Endodermal cell (in vitro differentiated cells): ENCODE measurements at regions not wholly inside any gene's neighbourhood (a gene's known extent, or its start where the extent isn't known, plus 50 kb on each side); places are given as distances from the start of the nearest gene placed in this dataset.

ENCODE experiments used
- DNase-seq: peaks from one replicate; pipeline ENCODE4 v3.0.0-alpha.2; 2017
- H3K27ac ChIP-seq: 2 replicates; pipeline ENCODE4 v1.5.1; 2013; ENCODE audit warnings: mild to moderate bottlenecking, low read depth, low read length, moderate library complexity
- H3K27me3 ChIP-seq: 2 replicates; pipeline ENCODE4 v1.6.1; 2013; ENCODE audit warnings: mild to moderate bottlenecking, low read length, moderate library complexity; ENCODE audit not compliant: insufficient read depth, control insufficient read depth, poor library complexity, severe bottlenecking
- H3K36me3 ChIP-seq: 2 replicates; pipeline ENCODE4 v1.7.0; 2013; ENCODE audit warnings: mild to moderate bottlenecking, low read length, moderate library complexity; ENCODE audit not compliant: control insufficient read depth, insufficient read depth
- H3K4me1 ChIP-seq: one replicate; pipeline ENCODE4 v1.7.0; 2013; ENCODE audit warnings: low read length; ENCODE audit not compliant: control insufficient read depth, insufficient read depth
- H3K4me3 ChIP-seq: 2 replicates; pipeline ENCODE4 v1.5.1; 2013; ENCODE audit warnings: mild to moderate bottlenecking, low read length, moderate library complexity
- H3K9ac ChIP-seq: 2 replicates; pipeline ENCODE4 v1.6.1; 2013; ENCODE audit warnings: mild to moderate bottlenecking, low read length, moderate library complexity; ENCODE audit not compliant: poor library complexity, severe bottlenecking; ENCODE audit errors: extremely low read depth
- H3K9me3 ChIP-seq: 2 replicates; pipeline ENCODE4 v1.6.1; 2013; ENCODE audit warnings: mild to moderate bottlenecking, low read length, moderate library complexity; ENCODE audit not compliant: control insufficient read depth
- H3K27ac Mint-ChIP-seq: 2 replicates; pipeline ENCODE4 v1.8.0; 2020; ENCODE audit warnings: mixed read lengths
- H3K27me3 Mint-ChIP-seq: 2 replicates; pipeline ENCODE4 v1.8.0; 2021; ENCODE audit warnings: mild to moderate bottlenecking, mixed read lengths; ENCODE audit not compliant: insufficient read depth
- H3K36me3 Mint-ChIP-seq: 2 replicates; pipeline ENCODE4 v1.8.0; 2020; ENCODE audit warnings: low read depth, mixed read lengths
- H3K4me1 Mint-ChIP-seq: 2 replicates; pipeline ENCODE4 v1.8.0; 2020; ENCODE audit warnings: mixed read lengths
- H3K4me3 Mint-ChIP-seq: 2 replicates; pipeline ENCODE4 v1.8.0; 2020; ENCODE audit warnings: mild to moderate bottlenecking, moderate library complexity, mixed read lengths
- H3K9me3 Mint-ChIP-seq: 2 replicates; pipeline ENCODE4 v1.8.0; 2020; ENCODE audit warnings: mild to moderate bottlenecking, mixed read lengths
- CTCF ChIP-seq: fragments of 200-600 bp; sonication (generic); conservative IDR thresholded peaks from 2 replicates; pipeline ENCODE4 v1.5.0; 2021; ENCODE audit warnings: antibody characterized with exemption, mild to moderate bottlenecking
- WGBS, 2 experiments: methylation state at CpG; one replicate each; pipeline versions ENCODE4 v1.1.5 to v1.1.7; 2013; ENCODE audit warnings: missing lambda C conversion rate in 2 of 2, mixed read lengths in 1 of 2; ENCODE audit not compliant: insufficient coverage in 1 of 2, insufficient read length in 1 of 2; 5-methylcytosine and 5-hydroxymethylcytosine counted together

DNA sequence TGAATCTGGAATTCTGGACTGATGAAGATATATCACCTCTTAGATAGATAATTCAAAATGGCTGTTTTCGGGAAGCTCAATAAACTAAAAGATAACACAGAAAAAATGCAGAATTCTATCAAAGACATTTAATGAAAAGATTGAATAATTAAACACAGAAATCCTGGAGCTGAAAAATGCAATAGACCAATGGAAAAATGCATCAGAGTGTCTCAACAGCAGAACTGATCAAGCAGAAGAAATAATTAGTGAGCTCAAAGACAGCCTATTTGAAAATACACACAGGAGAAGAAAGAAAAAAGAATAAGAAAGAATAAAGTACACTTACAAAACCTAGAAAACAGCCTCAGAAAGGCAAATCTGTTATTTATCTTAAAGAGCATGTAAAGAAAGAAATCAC, 356.4 kb upstream of the B3GAT1 start:
- Mint-ChIP-seq H3K36me3 (no peaks in the 10 kb centered on the region), H3K9me3 (peaks cover 11% of the 10 kb centered on the region), H3K27ac (no peak overlapping the region), H3K27me3 (peaks cover 7% of the 10 kb centered on the region), H3K4me1 (no peaks in the 10 kb centered on the region), H3K4me3 (no peak overlapping the region)
- Histone ChIP-seq H3K4me1 (no peaks in the 10 kb centered on the region), H3K9me3 (peaks cover 18% of the 10 kb centered on the region), H3K36me3 (no peaks in the 10 kb centered on the region), H3K4me3 (no peak overlapping the region), H3K27ac (no peak overlapping the region), H3K9ac (no peak overlapping the region), H3K27me3 (no peaks in the 10 kb centered on the region)
- 83 to 100% methylated on average over 1 of the region's 1 CpG for WGBS, 2 experiments
- no peak for TF ChIP-seq CTCF
- DNase-seq, result no peak

GRCh38 chr11:134765565-134765964, 353.5 kb upstream of the B3GAT1 start:
- Mint-ChIP-seq H3K4me1 (no peaks in the 10 kb centered on the region), H3K27ac (no peak overlapping the region), H3K36me3 (no peaks in the 10 kb centered on the region), H3K9me3 (peaks cover 11% of the 10 kb centered on the region), H3K4me3 (no peak overlapping the region), H3K27me3 (peaks cover 7% of the 10 kb centered on the region)
- H3K4me3 ChIP-seq, result no peak overlapping the region
- H3K9ac ChIP-seq, result no peak overlapping the region
- no peak for DNase-seq
- 85 to 100% methylated on average over 1 to 2 of the region's 2 CpGs for WGBS, 2 experiments
- H3K27ac ChIP-seq, result no peak overlapping the region
- H3K27me3 ChIP-seq, result no peaks in the 10 kb centered on the region
- no peak for TF ChIP-seq CTCF
- H3K4me1 ChIP-seq, result no peaks in the 10 kb centered on the region
- H3K36me3 ChIP-seq, result no peaks in the 10 kb centered on the region
- peaks cover 18% of the 10 kb centered on the region for H3K9me3 ChIP-seq

DNA sequence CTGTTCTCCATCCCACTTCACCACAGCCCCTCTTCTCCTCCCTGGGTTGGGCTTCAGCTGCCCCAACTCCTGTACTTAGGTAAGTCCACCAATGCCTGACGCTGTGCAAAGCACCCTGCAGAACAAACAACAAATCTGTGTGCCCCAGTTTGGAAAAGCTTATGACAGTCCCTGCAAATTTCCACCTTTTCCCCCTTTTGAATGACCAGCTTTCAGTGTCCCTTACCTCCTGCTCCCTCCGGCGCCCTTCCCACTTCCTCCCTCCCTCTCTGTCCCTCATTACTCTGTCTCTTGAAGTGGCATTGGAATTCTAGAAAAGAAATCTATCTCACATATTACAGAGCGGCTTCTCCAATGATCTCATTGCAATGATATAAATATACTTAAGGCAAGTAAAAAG, 352.9 kb upstream of the B3GAT1 start:
- no peak for DNase-seq

More for the DNA sequence above, 352.9 kb upstream of the B3GAT1 start:
- Histone ChIP-seq H3K9me3 (peaks cover 18% of the 10 kb centered on the region), H3K9ac (no peak overlapping the region), H3K36me3 (no peaks in the 10 kb centered on the region), H3K4me1 (no peaks in the 10 kb centered on the region), H3K4me3 (no peak overlapping the region), H3K27me3 (no peaks in the 10 kb centered on the region), H3K27ac (no peak overlapping the region)
- Mint-ChIP-seq H3K4me3 (no peak overlapping the region), H3K27ac (no peak overlapping the region), H3K9me3 (peaks cover 11% of the 10 kb centered on the region), H3K4me1 (no peaks in the 10 kb centered on the region), H3K27me3 (peaks cover 7% of the 10 kb centered on the region), H3K36me3 (no peaks in the 10 kb centered on the region)
- TF ChIP-seq CTCF, result no peak
- 78 to 92% methylated on average over 2 to 3 of the region's 4 CpGs for WGBS, 2 experiments
